GM12892 (cell line): ENCODE measurements at regions not wholly inside any gene's neighbourhood (a gene's known extent, or its start where the extent isn't known, plus 50 kb on each side); places are given as distances from the start of the nearest gene placed in this dataset.
A peak's percentile ranks its signal among the peaks of the same experiment; 100 is the strongest.

Source experiments
- DNase-seq: peaks from one replicate; pipeline ENCODE4 v3.0.0; 2011; ENCODE audit not compliant: insufficient read length
- FAIRE-seq: peaks from 2 replicates; lab custom pipeline; 2011; peaks lifted over from hg19 to GRCh38; lab: Jason Lieb, UNC
- POLR2A ChIP-seq: IDR thresholded peaks from 2 replicates; pipeline ENCODE4 v1.6.1; 2011; ENCODE audit warnings: low read depth, low read length, control low read depth
- POLR2AphosphoS5 ChIP-seq: IDR thresholded peaks from 2 replicates; pipeline ENCODE4 v1.6.1; 2011; ENCODE audit warnings: low read depth, low read length, control low read depth
- TAF1 ChIP-seq: IDR thresholded peaks from 2 replicates; pipeline ENCODE4 v1.6.1; 2011; ENCODE audit warnings: low read depth, mild to moderate bottlenecking, control low read depth, low read length, borderline replicate concordance

DNA sequence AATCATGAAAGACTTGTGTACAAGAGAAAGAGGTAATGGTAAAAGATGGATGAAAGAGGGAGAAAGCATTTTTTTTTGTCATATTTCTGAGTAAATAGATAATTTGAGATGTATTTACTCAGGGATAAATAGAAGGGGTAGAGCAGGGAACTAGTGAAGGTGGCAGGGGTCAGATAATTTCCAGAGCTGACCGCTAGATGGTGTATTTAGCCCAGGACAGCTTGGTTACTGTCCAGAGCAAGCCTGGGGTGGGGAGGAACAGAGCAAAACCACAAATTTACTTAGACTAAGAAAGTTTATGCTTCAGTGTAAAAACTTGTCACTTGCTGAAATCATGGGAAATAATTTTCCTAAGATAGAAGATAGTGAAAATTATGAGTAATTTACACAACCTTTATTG, 91.5 kb downstream of the XCL2 start:
- FAIRE-seq (no peak), DNase-seq (no peak)
- no peak for TF ChIP-seq TAF1
- no peak for TF ChIP-seq POLR2AphosphoS5
- TF ChIP-seq POLR2A: no peak

DNA sequence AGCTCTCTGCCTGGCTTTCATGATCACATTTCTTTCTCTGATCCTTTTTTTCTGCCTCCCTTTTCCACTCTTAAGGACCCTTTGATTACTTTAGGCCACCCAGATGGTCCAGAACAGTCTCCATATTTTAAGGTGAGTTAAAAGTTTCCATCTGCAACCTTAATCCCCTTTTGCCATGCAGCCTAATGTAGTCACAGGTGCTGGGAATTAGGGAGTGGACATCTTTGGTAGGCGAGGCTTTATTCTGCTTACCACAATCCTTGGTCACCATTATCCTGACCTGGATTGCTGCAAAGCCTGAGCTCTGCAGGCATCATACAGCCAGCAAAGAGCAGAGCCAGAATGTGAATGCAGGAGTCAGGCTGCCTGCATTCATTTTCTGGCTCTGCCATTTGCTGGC, 95.9 kb downstream of the XCL2 start:
- no peak for DNase-seq
- no peak for FAIRE-seq
- TF ChIP-seq TAF1: no peak
- no peak for TF ChIP-seq POLR2A
- no peak for TF ChIP-seq POLR2AphosphoS5

- FAIRE-seq (no peak), DNase-seq (no peak)
- TF ChIP-seq POLR2A (no peak), TAF1 (no peak), POLR2AphosphoS5 (no peak)
Observed at GRCh38 chr1:168446081-168446480, 97.7 kb downstream of the XCL2 start.

DNA sequence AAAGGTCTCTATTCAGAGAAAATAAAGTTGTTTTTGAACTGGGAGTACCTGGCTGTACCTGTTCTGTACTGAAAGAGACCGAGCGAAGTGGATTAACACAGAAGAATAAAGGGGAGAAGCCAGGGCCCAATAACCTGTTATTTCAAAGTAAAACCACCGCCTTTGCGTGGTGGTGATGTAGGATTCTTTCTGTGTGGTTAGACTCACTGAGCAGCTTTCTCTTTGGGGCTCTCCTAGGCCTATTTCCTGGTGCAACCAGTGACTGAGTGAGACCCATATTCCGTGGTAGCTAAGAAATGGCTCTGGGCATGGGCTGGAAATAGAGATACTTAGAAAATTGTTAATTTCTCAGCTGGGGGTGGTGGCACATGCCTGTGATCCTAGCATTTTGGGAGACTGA, 99.9 kb downstream of the XCL2 start:
- no peak for FAIRE-seq
- DNase-seq: no peak

DNA sequence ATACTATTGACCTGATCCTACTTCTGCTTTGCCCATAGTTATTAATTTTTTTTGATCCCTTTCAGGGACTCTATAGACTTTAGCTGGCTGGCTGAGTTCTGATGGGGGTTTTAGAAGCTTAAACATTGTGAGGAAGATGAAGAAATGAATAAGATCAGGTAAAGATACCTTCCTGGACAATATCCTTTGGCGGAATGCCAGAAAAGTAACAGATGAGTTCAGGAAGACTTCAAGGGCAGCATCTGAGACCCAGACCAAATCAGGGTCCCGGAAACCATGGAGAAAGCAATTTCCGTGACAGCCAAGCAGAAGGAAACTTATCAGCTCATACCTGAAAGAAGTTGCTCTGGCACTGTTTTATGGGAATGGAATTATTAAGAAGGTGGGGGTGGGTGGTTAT, 100.4 kb downstream of the XCL2 start:
- FAIRE-seq (peak; percentile 14), DNase-seq (no peak)
- no peak for TF ChIP-seq POLR2AphosphoS5
- no peak for TF ChIP-seq POLR2A
- no peak for TF ChIP-seq TAF1

More for the DNA sequence above, 99.9 kb downstream of the XCL2 start:
- TF ChIP-seq POLR2AphosphoS5 (no peak), TAF1 (no peak)

DNA sequence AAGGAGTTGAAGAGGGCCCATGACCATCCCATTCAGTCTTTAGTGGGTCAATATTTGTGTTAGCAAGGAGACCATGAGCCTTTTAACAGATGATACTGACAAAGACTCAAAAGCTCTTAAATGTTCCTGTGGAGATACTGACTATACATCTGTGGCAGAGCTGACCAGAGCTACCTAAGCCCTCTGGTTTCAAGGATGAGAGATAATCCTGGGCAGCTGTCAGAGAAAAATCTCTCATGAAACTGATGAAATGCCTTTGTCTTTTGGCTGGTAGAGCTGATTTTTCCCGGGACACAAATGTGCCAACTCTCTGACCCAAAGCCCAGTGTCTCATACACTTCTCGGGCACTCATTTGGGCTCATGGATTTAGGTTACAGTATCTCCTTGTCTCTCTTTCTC, 100.9 kb downstream of the XCL2 start:
- DNase-seq: no peak
- FAIRE-seq: no peak

DNA sequence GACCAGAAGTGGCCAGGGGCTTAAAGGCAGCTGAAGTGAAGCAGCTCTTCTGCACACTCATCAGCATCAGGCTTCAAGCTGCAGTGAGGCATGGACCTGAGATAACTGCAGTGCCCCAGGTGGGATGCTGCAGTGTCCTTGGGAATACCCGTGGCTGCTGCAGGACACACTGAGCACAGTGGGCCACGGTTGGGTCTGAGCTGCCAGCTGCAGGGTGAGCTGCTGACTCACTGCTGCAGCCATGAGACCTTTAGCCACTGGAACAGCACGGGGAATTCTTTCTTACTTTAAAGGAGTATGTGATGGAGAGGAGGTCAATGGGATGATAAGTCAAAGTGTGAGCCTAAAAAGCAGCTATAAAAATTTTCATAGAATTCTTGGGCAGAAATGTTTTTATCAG, 102.1 kb downstream of the XCL2 start:
- TF ChIP-seq POLR2A (no peak), TAF1 (no peak), POLR2AphosphoS5 (no peak)
- no peak for DNase-seq
- no peak for FAIRE-seq

More for the DNA sequence above, 100.9 kb downstream of the XCL2 start:
- TF ChIP-seq TAF1 (no peak), POLR2A (no peak)

GRCh38 chr1:168439456-168440375, 104.1 kb downstream of the XCL2 start:
- DNase-seq: no peak
- no peak for TF ChIP-seq POLR2A
- TF ChIP-seq TAF1: 0 out of 2 replicates have a peak, but pooled peaks have one; percentile 13
- peak; percentile 88 for FAIRE-seq

DNA sequence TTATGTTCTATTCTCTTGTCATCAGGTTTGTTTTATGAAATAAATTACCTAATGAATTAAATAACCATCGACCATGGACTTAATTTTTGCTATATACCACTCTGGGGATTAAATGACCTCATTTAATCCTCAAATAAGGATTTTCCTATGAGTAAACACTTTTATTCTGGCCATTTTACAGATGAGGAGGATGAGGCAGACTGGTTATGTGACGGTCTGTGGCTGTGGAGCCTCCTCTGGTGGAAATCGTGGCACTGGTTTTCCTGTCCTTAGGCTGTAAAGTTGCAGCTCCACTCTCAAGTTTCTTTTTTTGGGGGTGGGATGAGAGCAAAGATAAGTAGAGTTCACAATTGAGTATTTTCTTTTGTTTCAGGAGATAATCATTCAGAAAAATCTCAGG, 105.2 kb downstream of the XCL2 start:
- no peak for TF ChIP-seq POLR2A
- TF ChIP-seq POLR2AphosphoS5: no peak
- TF ChIP-seq TAF1: no peak
- no peak for FAIRE-seq
- DNase-seq: no peak

GRCh38 chr1:168437821-168438220, 106.0 kb downstream of the XCL2 start:
- no peak for TF ChIP-seq POLR2AphosphoS5
- TF ChIP-seq TAF1: no peak
- TF ChIP-seq POLR2A: no peak
- no peak for FAIRE-seq
- no peak for DNase-seq

DNA sequence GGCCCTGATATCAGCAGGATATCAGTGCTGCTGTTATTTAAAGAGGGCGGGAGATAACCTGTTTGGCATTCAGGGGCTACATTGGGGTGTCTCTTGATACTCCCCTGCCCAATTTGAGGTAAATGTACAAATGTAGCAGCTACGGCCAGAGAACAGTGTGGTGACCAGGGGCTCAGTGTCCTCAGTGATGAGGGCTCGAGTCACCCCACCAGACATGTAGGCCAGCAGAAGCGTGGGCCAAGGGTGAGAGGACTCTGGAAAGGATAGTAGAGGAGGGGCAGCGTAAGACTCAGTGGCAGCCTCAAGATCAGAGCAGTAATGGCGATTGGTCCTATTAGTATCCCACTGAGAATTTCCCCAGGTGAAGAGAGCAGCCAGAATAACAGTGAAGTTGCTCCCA, 108.4 kb downstream of the XCL2 start:
- no peak for TF ChIP-seq POLR2AphosphoS5
- no peak for TF ChIP-seq TAF1
- no peak for TF ChIP-seq POLR2A
- DNase-seq: no peak
- no peak for FAIRE-seq

GRCh38 chr1:168433238-168433637, 110.6 kb downstream of the XCL2 start:
- no peak for TF ChIP-seq POLR2A
- TF ChIP-seq POLR2AphosphoS5: no peak
- FAIRE-seq (no peak), DNase-seq (no peak)

- TF ChIP-seq TAF1 (no peak), POLR2A (no peak), POLR2AphosphoS5 (no peak)
- FAIRE-seq (no peak), DNase-seq (no peak)
Observed at GRCh38 chr1:168431882-168432281, 111.9 kb downstream of the XCL2 start.
